GM19240 (cell line): ENCODE measurements at regions not wholly inside any gene's neighbourhood (a gene's known extent, or its start where the extent isn't known, plus 50 kb on each side); places are given as distances from the start of the nearest gene placed in this dataset.
"Not testable (repeated sequence)": the region's sequence is repeated elsewhere in the genome, so short reads cannot be mapped to it uniquely, and the experiment has no call there.

ENCODE experiments used
- DNase-seq: peaks from one replicate; pipeline ENCODE4 v3.0.0; 2011; ENCODE audit warnings: low spot score; ENCODE audit not compliant: insufficient read length

GRCh38 chr4:82247629-82248028 lies 126.2 kb downstream of the HNRNPD start:
- DNase-seq = no peak

- no peak for DNase-seq
These were observed 126.6 kb downstream of the HNRNPD start for GRCh38 chr4:82247171-82247570.

GRCh38 chr4:82241534-82241933 lies 132.3 kb downstream of the HNRNPD start:
- no peak for DNase-seq

- DNase-seq = no peak
These were observed 133.4 kb downstream of the HNRNPD start for GRCh38 chr4:82240410-82240809.

- not testable (repeated sequence) for DNase-seq
These were observed 136.6 kb downstream of the HNRNPD start for GRCh38 chr4:82237142-82237541.

GRCh38 chr4:82235346-82235745 lies 138.4 kb downstream of the HNRNPD start:
- DNase-seq = no peak

- DNase-seq = no peak
These were observed 140.9 kb downstream of the HNRNPD start for GRCh38 chr4:82232891-82233290.

- DNase-seq = no peak
These were observed 142.0 kb downstream of the HNRNPD start for GRCh38 chr4:82231806-82232205.

- DNase-seq = no peak
These were observed 143.5 kb downstream of the HNRNPD start for GRCh38 chr4:82230306-82230705.

GRCh38 chr4:82225030-82225429 lies 148.8 kb downstream of the HNRNPD start:
- no peak for DNase-seq

- DNase-seq = no peak
These were observed 150.1 kb downstream of the HNRNPD start for GRCh38 chr4:82223715-82224114.

- DNase-seq = no peak
These were observed 154.4 kb downstream of the HNRNPD start for GRCh38 chr4:82219346-82219745.

- DNase-seq = no peak
These were observed 155.6 kb downstream of the HNRNPD start for GRCh38 chr4:82217986-82218715.

GRCh38 chr4:82216219-82216618 lies 157.6 kb downstream of the HNRNPD start:
- no peak for DNase-seq

- DNase-seq = no peak
These were observed 158.0 kb downstream of the HNRNPD start for GRCh38 chr4:82215800-82216199.

GRCh38 chr4:82215039-82215438 lies 158.8 kb downstream of the HNRNPD start:
- DNase-seq = no peak

GRCh38 chr4:82213485-82214417 lies 160.0 kb downstream of the HNRNPD start:
- no peak for DNase-seq

GRCh38 chr4:82201805-82202641 lies 171.8 kb downstream of the HNRNPD start:
- no peak for DNase-seq

- DNase-seq = no peak
These were observed 172.5 kb downstream of the HNRNPD start for GRCh38 chr4:82201303-82201702.

GRCh38 chr4:82200046-82200445 lies 173.7 kb downstream of the HNRNPD start:
- no peak for DNase-seq

GRCh38 chr4:82194329-82194728 lies 179.5 kb downstream of the HNRNPD start:
- no peak for DNase-seq
